Stimulated activated CD4-positive, alpha-beta T cell treated with anti-CD3 and anti-CD28 coated beads, Interleukin-2, amount 100 ng/mL, for 24 hours (primary cell): ENCODE measurements at regions not wholly inside any gene's neighbourhood (a gene's known extent, or its start where the extent isn't known, plus 50 kb on each side); places are given as distances from the start of the nearest gene placed in this dataset.
"Not testable (repeated sequence)": the region's sequence is repeated elsewhere in the genome, so short reads cannot be mapped to it uniquely, and the experiment has no call there.

Experiments used
- DNase-seq, 2 donors: peaks; one replicate each; pipeline ENCODE4 v3.0.0-alpha.2; 2020

- no peak for DNase-seq
Observed at GRCh38 chr1:188958461-188959115, 1519.1 kb downstream of the BRINP3 start.

- DNase-seq, result no peak
Observed at GRCh38 chr1:188986745-188987417, 1490.8 kb downstream of the BRINP3 start.

- DNase-seq, result no peak
Observed at GRCh38 chr1:188988589-188988988, 1489.1 kb downstream of the BRINP3 start.

GRCh38 chr1:188991221-188991930 is 1486.3 kb downstream of the BRINP3 start:
- DNase-seq, result no peak

- DNase-seq, result no peak
Observed at GRCh38 chr1:189007824-189008223, 1469.8 kb downstream of the BRINP3 start.

- no peak for DNase-seq
Observed at GRCh38 chr1:189021577-189021976, 1456.1 kb downstream of the BRINP3 start.

- DNase-seq, result no peak
Observed at GRCh38 chr1:189022015-189022414, 1455.6 kb downstream of the BRINP3 start.

GRCh38 chr1:189027512-189027911 is 1450.2 kb downstream of the BRINP3 start:
- DNase-seq, result no peak

GRCh38 chr1:189033169-189033568 is 1444.5 kb downstream of the BRINP3 start:
- DNase-seq, result no peak

GRCh38 chr1:189036628-189037027 is 1441.0 kb downstream of the BRINP3 start:
- DNase-seq, result no peak

GRCh38 chr1:189046127-189046526 is 1431.5 kb downstream of the BRINP3 start:
- no peak for DNase-seq

GRCh38 chr1:189084811-189085210 is 1392.9 kb downstream of the BRINP3 start:
- DNase-seq, result no peak

GRCh38 chr1:189103956-189104355 is 1373.7 kb downstream of the BRINP3 start:
- DNase-seq, result no peak

GRCh38 chr1:189117072-189117770 is 1360.4 kb downstream of the BRINP3 start:
- no peak for DNase-seq

- no peak for DNase-seq
Observed at GRCh38 chr1:189121941-189122340, 1355.7 kb downstream of the BRINP3 start.

GRCh38 chr1:189125694-189126093 is 1352.0 kb downstream of the BRINP3 start:
- DNase-seq, result no peak

- DNase-seq, result no peak
Observed at GRCh38 chr1:189131576-189131975, 1346.1 kb downstream of the BRINP3 start.

- DNase-seq, result not testable (repeated sequence)
Observed at GRCh38 chr1:189139748-189140147, 1337.9 kb downstream of the BRINP3 start.

- no peak for DNase-seq
Observed at GRCh38 chr1:189141056-189141455, 1336.6 kb downstream of the BRINP3 start.

GRCh38 chr1:189149547-189150375 is 1327.9 kb downstream of the BRINP3 start:
- no peak for DNase-seq

GRCh38 chr1:189150624-189151023 is 1327.0 kb downstream of the BRINP3 start:
- DNase-seq, result no peak

GRCh38 chr1:189151361-189151760 is 1326.3 kb downstream of the BRINP3 start:
- no peak for DNase-seq
